ENCODE measurements at regions not wholly inside any gene's neighbourhood (a gene's known extent, or its start where the extent isn't known, plus 50 kb on each side); places are given as distances from the start of the nearest gene placed in this dataset.
"Not testable (repeated sequence)": the region's sequence is repeated elsewhere in the genome, so short reads cannot be mapped to it uniquely, and the experiment has no call there.

DNA sequence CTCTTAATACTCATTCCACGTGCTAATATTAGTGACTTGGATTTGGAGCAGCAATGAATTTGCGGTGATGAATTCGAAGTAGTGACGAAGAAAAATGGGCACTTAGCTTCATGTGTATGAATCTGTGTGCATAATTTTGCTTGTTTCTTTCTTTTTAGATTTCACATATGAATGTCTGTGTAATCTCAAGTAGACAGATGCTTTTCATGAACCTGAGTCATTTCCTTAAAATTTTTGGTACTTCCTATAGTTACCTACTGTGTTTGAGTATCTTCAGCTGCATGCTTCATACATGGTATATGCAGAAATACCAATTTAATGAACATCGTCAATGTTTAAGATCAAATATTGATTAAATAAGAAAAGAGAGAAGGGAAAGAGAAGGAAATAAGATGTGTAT lies 540.2 kb downstream of the RAB38 start:
- DNase-seq (ENCODE audit: low read depth): no peak

DNA sequence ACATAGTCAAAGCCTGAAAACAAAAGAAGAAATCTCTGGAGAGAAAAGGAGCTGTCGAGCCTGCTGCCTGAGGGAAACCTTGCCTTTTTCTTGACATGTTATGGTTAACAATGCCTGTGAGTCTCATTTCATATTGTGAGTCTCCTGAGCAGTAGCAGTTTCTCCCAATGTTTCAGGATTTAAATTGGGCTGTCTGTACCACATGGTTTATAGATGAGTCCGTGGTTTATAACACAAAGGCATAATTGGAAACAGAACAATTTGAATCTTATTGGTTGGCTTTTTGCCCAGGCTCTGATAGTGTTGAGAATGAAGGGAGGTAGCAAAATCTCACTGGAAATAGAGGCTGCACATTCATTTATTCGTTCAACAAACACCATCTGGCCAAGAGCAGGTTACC lies 540.9 kb downstream of the RAB38 start:
- no peak for DNase-seq (ENCODE audit: low read depth)

DNA sequence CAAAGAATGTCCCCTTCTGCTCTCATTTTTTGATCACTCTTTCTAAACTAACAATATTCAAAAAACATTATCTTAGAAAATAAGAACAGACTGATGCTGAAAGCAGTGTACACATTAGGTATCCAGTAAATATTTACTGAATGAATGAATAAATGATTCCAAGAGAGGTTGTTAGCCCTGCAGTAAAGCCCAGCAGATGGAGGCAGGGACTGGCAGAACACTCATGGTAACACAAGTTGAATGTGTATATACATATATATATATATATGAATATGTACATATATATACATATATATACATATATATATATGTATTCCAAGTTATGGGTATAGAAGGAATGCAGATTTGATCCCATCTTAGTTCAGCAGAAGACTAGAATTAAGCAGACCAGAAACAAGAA lies 546.3 kb downstream of the RAB38 start:
- DNase-seq (ENCODE audit: low read depth): no peak

DNA sequence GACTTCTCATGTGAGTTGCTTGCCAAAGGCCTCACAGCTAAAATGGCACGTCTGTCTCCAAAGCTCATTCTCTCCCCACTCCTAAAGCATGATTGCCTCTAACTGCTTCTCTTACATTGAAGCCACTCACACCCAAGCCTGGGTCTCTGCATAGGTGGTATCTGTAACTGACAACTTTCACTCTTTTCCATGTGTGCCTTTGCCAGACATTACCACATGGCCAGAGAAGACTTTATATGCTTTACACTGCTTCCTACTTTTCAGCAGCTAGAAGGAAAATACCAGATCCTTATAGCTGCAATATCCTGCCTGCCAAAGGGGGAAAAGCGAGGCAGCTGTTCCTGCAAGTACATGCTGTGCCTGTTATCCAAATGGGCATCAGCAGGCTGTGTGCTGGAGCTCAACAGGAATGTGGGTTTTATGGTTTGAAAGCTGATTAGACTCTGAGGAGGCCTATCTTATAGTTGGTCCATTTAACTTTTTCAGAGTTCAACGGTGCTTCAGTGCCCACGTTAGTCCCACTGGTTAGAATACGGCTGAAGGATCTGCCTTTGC lies 547.1 kb downstream of the RAB38 start:
- no peak for DNase-seq (ENCODE audit: low read depth)

DNA sequence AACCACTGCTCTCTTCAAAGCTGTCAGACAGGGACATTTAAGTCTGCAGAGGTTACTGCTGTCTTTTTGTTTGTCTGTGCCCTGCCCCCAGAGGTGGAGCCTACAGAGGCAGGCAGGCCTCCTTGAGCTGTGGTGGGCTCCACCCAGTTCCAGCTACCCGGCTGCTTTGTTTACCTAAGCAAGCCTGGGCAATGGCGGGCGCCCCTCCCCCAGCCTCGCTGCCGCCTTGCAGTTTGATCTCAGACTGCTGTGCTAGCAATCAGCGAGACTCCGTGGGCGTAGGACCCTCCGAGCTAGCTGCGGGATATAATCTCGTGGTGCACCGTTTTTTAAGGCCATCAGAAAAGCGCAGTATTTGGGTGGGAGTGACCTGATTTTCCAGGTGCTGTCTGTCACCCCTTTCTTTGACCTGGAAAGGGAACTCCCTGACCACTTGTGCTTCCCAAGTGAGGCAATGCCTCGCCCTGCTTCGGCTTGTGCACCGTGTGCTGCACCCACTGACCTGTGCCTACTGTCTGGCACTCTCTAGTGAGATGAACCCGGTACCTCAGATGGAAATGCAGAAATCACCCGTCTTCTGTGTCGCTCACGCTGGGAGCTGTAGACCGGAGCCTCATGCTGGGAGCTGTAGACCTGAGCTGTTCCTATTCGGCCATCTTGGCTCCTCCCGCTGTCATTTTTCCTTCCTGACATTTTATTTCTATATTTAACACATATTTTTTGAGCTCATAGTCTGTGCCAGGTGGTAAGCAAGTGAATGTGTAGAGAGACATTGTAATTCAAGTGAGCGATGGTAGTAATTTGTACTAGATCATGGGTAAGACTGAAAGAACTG lies 551.5 kb downstream of the RAB38 start:
- DNase-seq (ENCODE audit: low read depth): not testable (repeated sequence)

DNA sequence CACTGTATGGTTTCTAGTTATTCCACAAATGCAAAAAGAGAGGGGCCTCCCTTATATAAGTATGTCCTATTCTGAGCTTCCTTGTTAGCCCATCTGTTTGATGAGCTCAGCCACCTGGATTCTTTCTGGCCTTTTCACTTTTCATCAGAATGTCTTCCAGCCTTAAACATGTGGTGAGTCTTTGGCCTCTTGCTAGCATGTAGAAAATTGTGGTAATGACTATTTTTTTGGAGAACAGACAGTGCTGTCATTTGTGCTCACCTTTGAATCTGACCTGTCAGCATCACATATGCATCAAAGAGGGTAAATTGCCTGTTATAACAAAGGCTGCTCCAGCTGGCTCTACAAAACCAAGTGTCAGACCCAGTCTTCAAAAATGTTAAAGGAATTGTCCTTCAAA lies 558.7 kb downstream of the RAB38 start:
- DNase-seq (ENCODE audit: low read depth): no peak

DNA sequence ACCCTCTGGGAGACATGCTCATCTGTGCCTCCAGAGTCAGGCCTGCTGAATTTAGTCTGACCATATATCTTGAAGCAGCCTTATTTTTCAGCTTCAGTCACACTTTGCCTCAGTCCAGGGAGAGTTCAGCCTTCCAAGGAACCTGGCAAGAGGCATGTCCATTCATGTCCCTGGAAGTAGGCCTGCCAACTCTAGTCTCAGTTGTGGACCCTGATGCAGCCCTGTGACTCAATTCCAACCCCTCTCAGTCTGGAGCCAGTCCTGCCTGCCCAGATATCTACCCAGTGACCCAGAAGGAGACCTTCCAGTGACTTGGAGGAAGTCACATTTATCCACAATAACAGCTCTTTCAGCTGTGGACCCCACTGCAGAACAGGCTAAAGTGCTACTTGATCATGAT lies 566.6 kb downstream of the TMEM135 start:
- DNase-seq (ENCODE audit: low read depth): no peak

DNA sequence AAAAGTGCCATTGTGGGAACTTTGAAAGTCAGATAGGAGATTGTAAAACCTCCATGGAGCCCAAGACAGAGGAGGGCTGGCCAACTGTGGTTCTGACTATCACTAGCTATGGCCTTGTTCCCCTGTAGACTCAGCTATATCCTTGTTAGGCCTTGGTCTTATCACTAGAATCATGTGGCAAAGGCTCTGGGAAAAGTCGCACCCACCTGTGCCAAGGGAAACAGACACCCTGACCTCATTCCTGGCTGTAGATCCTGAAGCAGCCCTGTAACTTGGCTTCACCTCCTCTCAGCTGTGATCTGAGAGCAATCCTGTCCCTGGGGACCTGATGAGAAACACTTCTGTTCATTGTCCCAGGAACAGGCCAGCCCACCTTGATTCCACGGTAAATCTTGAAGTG lies 566.2 kb downstream of the TMEM135 start:
- no peak for DNase-seq (ENCODE audit: low read depth)

DNA sequence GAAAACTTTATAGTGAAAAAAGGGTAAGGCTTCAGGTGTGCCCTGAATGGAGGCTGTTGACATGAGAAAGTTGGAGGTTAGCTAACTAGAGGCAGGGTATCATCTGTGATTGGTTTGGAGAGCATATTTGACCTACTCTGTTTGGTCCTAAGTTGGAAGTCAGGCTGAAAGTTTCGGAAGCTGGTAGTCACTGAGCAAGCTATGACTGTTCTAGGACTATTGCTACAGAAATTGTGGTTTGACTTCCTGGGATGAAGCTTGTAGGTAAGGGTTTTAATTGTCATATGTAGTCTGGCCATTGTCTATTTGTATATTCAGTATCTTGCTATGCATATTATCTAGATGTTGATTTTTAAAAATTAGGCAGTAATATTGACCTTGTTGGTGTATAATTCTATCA lies 565.0 kb downstream of the TMEM135 start:
- DNase-seq (ENCODE audit: low read depth): no peak

DNA sequence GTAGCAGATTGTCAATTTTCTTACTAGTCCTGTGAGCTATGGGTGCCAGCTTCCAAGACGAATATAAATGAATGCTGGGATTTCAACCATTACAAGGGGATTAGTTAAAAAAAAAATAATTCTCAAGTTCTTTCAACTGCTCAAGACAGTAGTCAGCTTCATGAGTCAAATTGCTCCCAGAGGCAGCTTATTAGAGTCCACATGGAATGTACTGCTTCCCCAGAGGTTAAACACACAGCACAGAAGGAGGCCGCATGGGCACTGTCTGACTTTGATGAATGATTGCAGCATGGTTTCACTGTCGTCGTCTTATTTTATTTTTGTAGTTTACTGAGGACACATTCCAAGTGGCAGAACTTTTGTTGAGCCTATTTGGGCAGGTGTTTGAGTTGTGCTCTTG lies 563.2 kb downstream of the TMEM135 start:
- DNase-seq (ENCODE audit: low read depth): no peak

DNA sequence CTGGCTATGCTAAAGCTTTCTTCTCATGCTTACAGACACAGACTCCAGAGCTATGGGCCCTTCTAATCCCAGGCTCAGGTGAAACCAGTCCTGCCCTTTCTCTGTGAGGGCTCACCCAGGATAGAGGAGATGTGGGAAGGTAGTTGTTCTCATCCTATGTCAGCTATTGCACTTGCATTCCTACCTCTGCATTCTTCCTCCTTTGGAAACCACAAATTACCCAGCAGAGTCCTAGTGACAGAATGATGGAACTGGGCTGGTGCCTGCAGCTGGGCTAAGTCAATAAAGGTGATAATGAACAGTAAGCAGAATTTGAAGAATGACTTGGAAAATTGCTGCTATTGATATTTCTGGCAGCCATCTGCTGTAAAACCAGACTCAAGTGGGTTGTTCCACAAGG lies 560.0 kb downstream of the TMEM135 start:
- no peak for DNase-seq (ENCODE audit: low read depth)

DNA sequence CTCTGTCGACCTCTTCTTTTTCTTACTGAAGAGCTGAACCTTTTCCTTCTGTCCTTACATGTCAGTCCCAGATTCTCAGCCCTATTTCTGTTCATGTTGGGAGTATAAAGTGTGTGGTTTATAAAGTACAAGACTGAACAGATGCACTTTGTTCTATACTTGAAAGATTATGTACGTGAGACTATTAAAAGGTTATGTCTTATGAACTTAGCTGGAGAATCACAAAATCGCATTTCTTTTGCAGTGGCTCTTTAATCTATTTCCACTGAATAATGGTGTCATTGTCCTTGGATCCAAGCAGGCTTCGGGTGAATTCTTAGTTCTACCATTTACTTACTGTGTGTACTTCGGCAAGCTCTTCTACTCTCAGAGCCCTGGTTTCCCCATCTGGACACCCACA lies 558.4 kb downstream of the TMEM135 start:
- DNase-seq (ENCODE audit: low read depth): no peak

DNA sequence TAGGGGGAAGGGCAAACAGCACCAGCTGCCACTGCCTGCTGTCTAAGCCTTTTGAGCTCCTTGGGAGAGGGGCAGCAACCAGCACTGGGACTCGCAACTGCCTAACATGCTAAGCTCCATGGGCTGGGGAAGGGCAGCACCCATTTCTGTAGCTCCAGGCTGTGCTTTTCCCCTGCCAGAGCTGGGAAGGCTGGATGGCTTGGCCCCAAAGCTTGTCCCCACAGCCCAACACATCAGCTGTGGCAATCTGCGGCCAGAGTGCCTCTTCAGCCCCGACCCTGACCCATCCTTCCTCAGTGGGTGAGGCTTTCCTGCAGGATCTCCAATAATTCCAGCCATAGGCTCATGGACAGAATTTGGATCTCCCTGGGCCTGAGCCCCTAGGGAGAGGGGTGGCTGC lies 551.3 kb downstream of the TMEM135 start:
- DNase-seq (ENCODE audit: low read depth): no peak

DNA sequence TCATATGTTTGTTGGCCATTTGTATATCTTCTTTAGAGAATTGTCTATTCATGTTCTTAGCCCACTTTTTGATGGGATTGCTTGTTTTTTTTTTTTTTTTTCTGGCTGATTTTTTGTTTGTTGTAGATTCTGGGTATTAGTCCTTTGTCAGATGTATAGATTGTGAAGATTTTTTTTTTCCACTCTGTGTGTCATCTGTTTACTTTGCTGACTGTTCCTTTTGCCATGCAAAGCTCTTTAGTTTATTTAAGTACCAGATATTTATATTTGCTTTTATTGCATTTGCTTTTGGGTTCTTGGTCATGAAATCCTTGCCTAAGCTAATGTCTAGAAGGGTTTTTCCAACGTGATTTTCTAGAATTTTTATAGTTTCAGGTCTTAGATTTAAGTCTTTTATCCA lies 547.9 kb downstream of the TMEM135 start:
- not testable (repeated sequence) for DNase-seq (ENCODE audit: low read depth)

DNA sequence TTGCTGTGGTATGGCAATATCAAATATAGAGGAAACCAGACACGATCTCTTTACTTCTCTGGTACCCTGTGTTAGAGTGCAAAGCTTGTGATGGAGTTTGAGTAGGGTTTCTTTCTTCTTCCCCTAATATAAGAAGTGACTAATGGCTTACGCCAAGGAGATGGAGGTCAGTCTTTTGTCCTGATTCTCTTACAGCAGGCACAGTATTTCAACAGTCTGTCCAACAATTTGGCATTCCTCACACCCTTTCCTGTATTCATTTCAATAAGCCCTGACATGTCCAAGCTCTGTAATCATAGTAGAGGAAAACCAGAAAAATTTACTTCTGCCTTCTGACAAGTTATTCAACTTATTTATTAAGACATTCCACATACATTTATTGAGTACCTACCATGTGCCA lies 546.2 kb downstream of the TMEM135 start:
- no peak for DNase-seq (ENCODE audit: low read depth)

DNA sequence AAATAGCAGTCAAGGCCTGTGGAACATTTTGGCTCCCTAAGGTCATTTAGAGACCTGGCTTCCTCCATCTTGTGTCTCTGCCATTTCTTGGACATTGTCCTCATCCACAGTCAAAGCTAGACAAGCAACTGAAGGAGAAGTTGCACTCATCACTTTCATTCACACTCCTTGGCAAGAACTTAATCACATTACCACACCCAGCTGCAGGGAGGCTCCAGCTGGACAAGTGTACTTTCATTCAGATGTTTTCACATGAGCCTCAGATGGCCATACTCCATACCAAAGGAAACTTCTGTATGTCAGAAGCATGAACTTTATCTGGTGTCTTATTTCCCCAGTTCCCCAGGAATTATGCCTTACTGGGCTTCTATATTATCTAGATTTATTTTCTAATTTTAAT lies 537.4 kb downstream of the TMEM135 start:
- DNase-seq (ENCODE audit: low read depth): no peak

DNA sequence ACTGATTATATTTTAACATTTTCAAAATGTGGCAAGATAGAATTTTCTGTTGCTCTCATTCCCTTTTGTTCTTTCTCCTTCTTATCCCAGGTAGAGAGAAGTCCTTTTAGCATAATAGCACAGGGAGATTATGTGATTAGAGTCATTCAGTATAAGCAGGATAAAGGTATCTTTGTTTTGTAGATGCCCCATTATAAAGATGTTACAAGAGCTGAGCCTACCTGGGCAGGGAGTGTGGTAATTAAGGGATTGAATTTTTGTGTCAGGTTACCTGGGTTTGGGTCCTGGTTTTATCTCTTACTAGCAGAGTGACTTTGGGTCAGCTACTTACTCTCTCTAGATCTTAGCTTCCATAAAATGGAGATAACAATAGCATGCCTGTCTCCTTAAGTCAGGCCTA lies 536.5 kb downstream of the TMEM135 start:
- DNase-seq (ENCODE audit: low read depth): no peak

DNA sequence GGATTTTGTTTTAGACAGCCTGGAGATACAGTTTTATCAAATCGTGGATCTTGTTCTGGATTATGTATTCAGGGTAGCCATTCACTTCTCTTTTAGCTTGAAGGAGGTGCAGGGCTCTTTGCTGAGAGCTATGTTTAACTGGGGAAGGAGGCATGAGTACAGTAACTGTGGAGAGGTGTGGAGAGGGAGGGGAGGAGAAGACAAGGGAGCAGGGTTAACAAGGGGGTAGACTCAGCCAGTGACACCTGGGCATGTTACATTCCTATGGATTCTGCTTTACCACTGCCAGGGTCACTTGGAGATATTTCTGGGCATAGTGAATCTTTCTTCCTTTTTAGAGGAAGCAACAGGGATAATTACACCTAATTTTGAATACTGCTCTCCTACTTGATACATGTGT lies 536.0 kb downstream of the TMEM135 start:
- DNase-seq (ENCODE audit: low read depth): no peak

DNA sequence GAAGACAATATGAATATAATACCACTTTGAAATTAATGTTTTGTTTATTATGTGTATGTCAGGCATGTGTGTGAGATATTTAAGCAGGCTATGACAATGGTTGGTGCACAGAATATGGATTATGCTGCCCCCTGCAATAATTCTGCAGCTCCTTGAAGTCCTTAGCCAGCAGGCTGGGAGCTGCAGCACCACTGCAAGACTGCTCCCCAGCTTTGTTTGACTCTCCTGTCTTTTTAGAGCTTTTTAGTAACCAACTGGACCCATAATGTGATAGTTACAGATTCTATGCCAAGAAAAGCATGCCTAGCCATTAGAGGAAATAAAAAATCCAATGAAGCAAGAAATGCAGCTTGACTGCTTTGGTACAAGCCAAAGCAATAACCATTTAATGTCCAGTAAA lies 535.1 kb downstream of the TMEM135 start:
- DNase-seq (ENCODE audit: low read depth): no peak

DNA sequence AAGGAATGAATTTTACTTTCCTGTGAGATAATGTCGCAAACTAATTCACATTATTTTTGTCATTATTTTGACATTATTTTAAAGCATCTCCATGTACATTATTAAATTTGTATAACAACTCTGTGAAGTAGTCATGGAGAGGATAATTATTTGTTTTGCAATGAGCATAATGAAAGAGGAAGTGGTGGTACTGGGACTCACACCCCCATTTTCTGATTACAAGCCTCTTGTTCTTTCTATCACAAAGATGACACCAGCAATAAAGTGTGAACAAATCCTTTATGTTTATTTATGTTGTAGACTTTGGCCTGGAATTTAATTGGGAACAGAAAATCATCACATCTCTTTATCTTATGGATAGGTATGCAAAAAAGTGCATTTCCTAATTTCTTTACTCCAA lies 522.6 kb downstream of the TMEM135 start:
- DNase-seq (ENCODE audit: low read depth): no peak

DNA sequence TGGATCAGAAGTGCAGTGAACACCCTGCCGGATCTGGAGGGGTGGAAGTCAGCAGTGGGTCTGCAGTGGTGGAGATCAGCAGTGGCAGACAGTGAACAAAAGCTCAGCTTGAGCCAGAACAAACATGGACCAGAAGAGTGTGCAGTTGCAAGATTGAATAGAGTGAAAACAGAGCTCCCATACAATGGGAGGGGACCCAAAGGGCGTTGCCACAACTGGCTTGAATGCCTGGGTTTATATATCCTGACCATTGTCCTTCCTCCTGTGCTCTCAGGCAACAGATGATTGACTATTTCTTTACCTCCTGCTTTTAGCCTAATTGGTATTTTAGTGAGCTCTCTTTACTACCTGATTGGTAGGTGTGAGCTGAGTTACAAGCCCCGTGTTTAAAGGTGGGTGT lies 522.1 kb downstream of the TMEM135 start:
- not testable (repeated sequence) for DNase-seq (ENCODE audit: low read depth)

DNA sequence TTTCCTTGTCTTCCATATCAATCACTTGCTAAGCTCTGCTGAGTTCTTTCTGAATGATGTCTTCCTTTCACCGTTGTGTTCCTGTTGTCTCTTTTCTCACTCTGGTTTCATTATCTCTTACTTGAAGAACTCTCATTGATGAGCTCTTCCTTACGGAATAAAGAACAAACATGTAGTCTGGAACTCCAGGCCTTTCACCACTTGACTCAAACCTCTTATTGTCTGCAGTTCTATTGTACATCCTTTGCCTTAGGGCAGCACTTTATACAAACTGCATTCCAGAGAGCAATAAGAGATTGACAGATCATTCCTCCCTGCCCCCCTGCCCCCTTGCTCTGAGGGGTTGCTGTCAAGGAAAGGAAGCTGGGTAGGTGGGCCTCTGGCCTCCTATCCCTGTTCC lies 517.4 kb downstream of the TMEM135 start:
- no peak for DNase-seq (ENCODE audit: low read depth)

DNA sequence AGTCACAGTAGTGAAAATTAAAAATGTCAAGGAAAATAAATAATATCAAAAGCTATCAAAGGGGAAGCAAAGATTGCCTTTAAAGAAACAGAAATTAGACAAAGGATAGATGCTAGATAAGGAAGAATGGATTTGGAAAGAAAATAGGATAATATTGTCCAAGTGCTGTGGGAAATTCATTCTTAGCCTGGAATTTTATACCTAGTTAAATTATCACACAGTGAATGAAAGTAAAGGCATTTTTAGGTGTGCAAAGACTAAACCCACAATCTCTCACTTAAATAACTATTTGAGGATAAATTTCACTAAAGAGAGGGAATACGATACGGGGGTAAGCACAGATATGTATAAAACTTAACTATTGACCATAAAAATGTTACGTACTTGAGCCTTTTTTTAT lies 511.1 kb downstream of the TMEM135 start:
- no peak for DNase-seq (ENCODE audit: low read depth)

DNA sequence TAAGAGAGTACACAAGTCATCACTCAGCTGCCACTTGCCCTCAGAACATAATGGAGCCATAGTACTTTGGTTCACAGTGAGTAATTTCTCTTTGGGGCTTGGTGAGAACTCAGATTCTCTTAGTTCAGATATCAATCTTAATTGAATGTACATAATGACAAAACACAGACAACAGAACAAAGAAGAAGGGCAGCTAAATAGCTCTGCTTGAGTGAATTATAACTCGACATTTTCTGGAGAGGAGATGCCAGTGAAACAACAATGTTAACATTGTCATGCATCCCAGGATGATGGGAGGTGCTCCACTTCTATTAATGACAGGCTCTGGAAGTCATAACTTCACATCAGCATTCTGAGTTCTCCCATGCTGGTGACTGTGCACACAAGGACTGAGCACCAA lies 508.1 kb downstream of the TMEM135 start:
- DNase-seq (ENCODE audit: low read depth): no peak

All from stromal cell of bone marrow (primary cell).